Cardiac fibroblast (primary cell): ENCODE measurements at regions not wholly inside any gene's neighbourhood (a gene's known extent, or its start where the extent isn't known, plus 50 kb on each side); places are given as distances from the start of the nearest gene placed in this dataset.

Experiments
- DNase-seq, 2 donors: peaks; one replicate each; pipeline versions ENCODE4 v3.0.0 to v3.0.0-alpha.2; 2010; ENCODE audit warnings: low read depth in 2 of 2
- H3K4me3 ChIP-seq, 2 donors: replicated peaks in 1 of 2; 1 replicate in 1 of 2; 2 replicates in 1 of 2; pipeline ENCODE4 v1.5.1; 2011; ENCODE audit warnings: low read depth in 2 of 2, low read length in 2 of 2, mild to moderate bottlenecking in 2 of 2, moderate library complexity in 1 of 2
- CTCF ChIP-seq: IDR thresholded peaks from one replicate; pipeline ENCODE4 v1.5.1; 2011; ENCODE audit warnings: low read depth, mild to moderate bottlenecking, low read length, inconsistent platforms

- no peak for TF ChIP-seq CTCF
- no peak for DNase-seq
- no peak overlapping the region for H3K4me3 ChIP-seq
Measured at GRCh38 chr4:89574176-89574575, 262.8 kb downstream of the SNCA start.

- DNase-seq = no peak
- H3K4me3 ChIP-seq = no peak overlapping the region
- TF ChIP-seq CTCF = no peak
Measured at GRCh38 chr4:89573656-89574055, 263.3 kb downstream of the SNCA start.

- no peak overlapping the region for H3K4me3 ChIP-seq
- TF ChIP-seq CTCF = no peak
- DNase-seq = peak in 1 of 2 donors; percentile 28
Measured at GRCh38 chr4:89572224-89572858, 264.6 kb downstream of the SNCA start.

GRCh38 chr4:89570931-89571330, 263.3 kb upstream of the GPRIN3 start:
- TF ChIP-seq CTCF = no peak
- no peak overlapping the region for H3K4me3 ChIP-seq
- DNase-seq = no peak

GRCh38 chr4:89567936-89568335, 260.3 kb upstream of the GPRIN3 start:
- TF ChIP-seq CTCF = no peak

GRCh38 chr4:89563431-89563830, 255.8 kb upstream of the GPRIN3 start:
- TF ChIP-seq CTCF = no peak
- DNase-seq = no peak
- H3K4me3 ChIP-seq = no peak overlapping the region

More at GRCh38 chr4:89567936-89568335, 260.3 kb upstream of the GPRIN3 start:
- DNase-seq = no peak
- no peak overlapping the region for H3K4me3 ChIP-seq

- TF ChIP-seq CTCF = no peak
Measured at GRCh38 chr4:89562746-89563145, 255.1 kb upstream of the GPRIN3 start.

More at GRCh38 chr4:89562746-89563145, 255.1 kb upstream of the GPRIN3 start:
- no peak for DNase-seq
- no peak overlapping the region for H3K4me3 ChIP-seq
